Fibroblast of skin of scalp (primary cell): ENCODE measurements at regions not wholly inside any gene's neighbourhood (a gene's known extent, or its start where the extent isn't known, plus 50 kb on each side); places are given as distances from the start of the nearest gene placed in this dataset.

Experiments used
- DNase-seq: peaks from one replicate; pipeline ENCODE4 v3.0.0-alpha.2; 2013

DNA sequence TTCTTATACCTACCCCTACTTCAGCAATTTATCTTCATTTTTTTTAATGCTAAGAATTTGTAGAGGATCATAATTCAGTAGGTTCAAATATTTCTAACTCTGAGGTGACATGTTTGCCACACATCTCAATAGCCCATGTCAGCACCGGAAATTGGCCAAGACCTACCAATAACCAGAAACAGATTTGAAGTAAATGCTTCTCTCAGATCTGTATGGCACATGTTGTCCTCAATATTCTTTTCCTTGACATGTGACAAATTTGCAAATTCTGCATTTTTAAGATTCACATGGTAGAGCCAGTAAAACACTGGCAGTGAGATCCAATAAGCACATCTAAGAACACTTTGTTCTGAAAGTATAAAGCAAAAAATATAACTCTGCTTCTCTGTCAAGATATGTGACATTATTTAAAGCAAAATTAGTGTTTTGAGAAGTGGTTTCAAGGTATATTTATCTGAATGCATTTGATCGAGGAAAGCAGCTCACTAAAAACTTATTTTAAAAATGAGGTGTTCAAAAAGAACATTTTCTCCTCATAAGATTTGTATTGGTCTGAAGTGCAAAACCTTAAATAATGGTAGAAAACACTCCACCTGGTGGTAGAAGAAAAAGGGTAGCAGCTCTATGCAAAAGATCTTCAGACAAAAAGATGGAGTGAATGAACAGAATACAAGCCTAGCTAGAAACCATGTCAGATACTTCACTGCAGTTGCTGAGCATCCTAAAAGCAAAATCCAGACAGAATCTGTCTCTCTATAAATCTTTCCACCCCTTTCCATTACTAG, 513.8 kb upstream of the FAM241A start:
- peak; percentile 42 for DNase-seq

DNA sequence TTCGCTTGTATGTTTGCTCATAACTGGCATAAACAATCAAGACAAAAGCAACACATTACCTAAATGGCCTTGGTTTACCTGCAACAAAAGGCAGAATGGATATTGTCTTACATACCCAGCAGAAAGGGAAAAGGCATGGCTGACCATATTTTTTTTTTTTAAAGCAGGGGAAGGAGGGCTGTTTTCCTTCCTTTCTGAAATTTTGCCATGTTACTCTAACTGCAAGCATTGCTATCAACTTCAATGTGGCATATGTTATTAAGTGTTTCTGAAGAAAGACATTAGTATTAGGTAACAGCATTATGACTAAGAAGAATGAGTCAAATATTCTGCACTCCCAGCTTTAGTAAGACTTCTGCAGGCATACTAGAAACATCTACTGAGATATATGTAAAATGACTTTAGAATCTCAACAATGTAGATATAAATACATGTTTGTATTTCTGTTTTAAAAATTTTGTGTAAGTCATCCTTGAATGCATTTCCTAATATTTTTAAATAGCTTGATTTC, 512.6 kb upstream of the FAM241A start:
- peak; percentile 61 for DNase-seq

DNA sequence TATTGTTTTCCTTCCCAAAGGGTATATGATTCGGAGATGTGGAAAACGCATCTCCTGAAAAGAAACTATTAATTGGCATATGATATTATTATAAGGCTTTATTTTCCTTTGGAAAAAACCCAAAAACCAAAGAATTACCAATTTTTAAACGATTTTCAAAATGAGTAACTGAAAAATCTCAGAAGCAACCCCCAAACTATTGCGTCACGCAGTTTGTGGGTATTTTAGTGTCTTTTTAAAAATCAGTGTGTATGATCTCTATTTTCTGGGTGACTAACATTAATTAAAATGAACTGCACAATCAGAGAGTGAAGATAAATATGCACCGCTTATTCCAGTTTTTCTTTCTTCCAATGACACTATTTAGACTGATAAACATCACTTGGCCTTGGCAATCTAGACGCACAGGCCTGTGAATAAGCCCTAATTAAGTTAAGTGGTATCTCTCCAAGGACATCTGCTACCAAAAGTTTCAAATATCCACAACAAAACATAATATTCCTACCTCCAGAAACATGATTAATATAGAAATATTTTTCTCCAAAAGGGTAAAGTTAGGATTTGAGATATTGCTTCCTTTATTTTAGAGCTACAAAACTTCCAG, 511.5 kb upstream of the FAM241A start:
- no peak for DNase-seq

DNA sequence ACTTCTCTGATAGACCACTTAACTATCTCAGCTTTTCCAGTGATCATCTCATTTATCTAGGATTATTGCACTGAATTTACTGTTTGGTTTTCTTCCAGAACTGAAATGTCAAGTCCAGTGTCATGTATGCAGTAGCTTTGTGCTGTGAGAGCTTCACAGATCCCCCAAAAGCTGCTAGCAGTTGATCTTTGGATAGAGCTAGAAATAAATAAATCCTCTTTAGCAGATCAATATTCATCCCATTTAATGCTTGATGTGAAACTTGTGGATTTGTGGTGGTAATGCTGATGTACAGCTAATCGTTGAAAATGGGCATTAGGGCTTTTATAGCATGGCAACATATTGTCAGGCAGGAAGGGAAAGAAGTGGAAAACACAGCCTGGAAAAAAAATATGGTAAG, 509.6 kb upstream of the FAM241A start:
- no peak for DNase-seq

DNA sequence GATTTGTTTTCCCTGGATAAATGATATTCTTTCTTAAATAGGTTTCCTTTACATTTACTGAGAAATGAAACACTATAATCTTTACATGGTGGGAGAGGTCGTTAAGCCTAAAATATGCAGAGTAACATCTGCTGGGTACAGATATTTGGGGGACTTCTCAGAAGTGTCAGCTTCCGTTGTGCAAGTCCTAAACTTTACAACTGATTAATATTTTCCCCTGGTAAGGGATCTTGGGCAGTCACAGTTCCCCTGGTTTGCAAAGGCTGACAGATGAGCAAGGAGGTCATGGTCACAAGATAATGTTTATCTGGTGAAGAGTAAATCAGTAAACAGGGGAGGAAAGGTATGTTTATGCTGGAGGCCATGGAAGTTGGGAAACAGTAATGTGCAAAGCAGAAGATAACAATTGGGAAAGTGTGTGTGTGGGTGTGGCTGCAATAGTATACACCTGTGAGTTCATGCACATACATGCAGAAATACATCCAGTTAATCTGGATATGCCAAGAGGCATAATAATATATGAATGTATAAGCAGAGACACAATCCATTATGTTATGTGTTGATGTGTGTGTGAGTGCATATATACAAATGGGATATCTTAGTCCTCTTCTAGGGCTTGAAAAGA, 508.2 kb upstream of the FAM241A start:
- DNase-seq, result no peak

DNA sequence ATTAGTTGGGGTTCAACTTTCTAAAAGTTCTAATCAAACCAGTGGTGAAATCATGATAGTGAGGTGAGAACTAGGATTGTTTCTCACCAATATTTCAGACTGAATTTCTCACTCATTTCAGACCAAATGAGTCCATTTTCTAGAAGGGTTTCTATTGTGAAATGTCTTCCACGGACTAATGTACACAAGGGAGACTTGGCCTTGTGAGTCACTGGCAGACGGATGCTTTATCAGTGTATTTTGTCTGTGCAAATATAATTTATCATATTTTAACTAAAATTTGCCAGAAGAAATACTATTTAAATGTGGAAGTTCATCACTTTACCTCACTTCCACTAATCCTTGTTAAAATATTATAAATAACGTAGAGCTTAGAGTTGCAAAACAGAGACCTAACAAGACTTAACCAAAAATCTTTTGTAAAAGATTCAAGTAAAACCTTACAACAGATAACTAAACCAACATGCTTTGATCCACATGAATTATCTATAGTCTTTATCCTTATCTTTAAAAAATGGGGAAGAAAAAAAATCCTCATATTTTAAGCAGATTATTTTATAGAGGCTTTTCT, 506.0 kb upstream of the FAM241A start:
- peak; percentile 34 for DNase-seq

DNA sequence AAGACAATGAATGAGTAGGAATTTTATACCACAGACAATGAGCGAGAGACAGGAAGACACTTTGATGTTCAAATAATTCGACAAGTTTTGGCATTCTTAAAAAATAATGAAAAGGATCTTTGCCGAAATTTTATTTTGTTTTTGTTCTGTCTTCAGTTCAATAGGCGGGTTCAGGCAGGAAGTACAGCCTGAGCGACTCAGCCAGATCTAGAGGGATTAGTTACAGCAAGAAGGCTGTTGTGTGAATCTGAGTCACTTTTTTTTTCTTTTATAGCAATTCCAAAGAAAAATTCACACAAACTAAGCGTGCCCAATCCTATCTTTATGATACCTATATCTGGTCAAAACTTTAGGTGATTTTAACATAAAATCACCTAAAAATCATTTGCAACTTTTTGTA, 505.4 kb upstream of the FAM241A start:
- DNase-seq, result peak; percentile 38

DNA sequence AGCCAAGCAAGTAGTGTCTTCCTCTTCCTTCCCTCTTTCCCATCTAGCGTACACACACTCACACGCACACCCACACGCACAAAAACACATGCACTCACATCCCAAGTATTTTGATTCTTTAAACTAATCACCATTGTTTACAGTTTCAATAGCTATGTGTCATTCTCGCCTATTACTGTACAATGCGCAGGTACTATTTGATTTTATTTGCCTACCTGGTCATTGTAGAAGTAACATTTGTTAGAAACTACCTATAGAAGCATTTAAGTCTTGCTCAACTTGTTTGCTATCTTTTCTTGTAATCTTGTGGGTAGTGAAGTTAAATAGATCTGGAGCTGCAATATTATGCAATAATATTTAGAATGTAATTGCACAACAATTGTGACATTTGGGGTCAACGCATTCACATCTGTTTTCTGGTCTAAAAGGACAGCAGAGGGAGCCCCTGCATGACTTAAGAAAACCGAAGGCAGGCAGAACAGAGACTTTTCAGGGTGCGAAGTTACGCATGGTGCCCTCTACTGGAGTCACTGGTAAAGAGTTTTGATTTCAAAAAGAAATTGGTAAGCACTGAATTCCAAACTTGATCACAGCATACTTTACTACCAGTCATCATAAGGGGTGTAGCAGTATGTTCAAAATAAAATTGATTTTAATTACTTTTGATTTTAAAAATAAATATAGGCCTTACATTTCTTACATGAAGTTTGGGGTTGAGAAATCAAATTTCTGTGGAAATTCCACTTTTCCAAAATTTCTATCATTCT, 503.3 kb upstream of the FAM241A start:
- peak; percentile 89 for DNase-seq

DNA sequence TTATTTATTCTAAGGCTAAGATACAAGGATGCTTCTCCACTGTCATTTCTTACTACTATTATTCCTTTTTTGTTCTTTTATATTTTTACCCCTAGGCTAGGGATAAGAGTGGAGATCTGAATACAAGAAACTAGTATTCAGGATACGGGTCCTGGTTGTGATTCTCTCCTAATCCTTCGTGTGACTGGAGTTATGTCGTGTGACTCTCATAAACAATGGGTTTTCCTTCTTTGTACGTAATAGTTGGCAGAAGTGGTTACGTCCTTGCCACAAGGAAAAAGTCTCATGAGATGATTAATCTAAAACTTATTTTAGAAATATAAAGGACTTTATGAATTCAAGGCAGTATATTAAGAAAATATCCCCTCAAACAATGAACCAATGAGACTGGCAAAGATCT, 497.2 kb upstream of the FAM241A start:
- no peak for DNase-seq

DNA sequence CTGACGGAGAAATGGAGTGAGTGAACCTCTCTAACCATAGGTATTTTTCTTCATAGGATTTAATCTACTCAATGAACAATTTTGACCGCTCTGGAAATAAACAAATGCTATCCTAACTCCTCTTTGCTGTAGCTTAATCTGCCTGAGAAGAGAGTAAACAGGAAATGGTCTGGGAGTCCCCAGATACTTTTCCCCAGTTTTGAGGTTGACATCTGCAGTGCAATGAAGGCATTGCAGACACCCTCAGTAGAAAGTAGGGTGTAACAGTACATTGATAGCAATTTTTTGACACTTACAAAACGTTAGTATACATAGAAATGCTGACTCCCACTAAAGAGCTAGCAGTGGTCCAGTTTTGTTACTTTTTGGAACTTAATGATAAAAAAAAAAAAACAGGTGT, 495.9 kb upstream of the FAM241A start:
- DNase-seq, result no peak

DNA sequence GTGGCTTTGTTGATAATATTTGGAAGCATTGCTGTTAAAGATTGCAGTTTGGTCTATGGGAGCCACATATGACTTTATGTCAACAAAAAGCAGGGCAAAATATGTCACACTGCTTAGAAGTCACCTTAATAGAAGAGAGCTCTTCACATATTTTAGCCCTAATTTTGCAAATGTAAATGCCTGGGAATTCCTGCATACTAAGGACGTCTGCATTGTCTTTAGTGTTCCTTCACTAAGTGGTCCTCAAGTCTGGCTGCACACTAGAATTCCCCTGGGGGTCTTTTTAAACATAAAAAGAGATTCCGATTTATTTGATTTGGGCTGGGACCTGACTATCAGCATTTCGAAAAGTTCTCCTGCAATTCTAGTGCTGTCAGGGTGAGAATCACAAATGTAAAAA, 495.1 kb upstream of the FAM241A start:
- no peak for DNase-seq

DNA sequence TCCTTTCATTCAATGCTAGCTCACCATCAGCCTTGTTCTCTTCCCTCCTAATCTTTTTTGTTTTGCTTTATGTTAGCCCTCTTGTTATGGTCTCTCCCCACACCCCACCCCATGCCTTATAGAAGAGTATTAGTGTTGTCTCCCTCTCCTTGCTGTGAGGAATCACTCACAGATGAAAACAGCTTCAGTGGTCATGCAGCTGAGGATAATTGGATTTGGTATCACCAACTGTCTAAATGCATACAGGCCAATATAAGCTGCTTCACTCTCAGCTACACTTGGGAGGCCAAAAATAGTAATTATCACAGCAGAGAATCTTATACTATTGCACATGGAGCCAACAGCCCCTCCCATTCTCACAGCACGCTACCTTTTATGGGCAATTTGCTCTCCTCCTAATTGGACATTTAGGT, 494.6 kb upstream of the FAM241A start:
- DNase-seq, result no peak

DNA sequence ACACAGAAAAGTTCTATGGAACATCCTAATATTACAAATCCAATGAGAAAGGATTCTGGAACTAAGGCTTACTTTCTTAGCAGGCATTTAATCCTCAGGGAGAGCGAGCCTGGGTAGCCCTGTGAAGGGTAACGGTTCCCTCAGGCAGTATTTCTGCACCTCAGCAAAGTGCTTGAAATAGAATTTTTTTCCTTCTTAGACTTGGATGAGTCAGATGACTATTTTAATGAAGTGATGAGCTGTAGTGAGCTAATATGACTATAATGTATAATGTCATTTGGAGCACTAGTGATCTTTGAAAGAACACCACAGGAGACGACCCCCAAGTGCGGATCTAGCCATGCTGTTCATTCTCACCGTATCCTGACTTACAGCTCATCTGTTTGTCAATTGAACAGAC, 493.0 kb upstream of the FAM241A start:
- peak; percentile 27 for DNase-seq

DNA sequence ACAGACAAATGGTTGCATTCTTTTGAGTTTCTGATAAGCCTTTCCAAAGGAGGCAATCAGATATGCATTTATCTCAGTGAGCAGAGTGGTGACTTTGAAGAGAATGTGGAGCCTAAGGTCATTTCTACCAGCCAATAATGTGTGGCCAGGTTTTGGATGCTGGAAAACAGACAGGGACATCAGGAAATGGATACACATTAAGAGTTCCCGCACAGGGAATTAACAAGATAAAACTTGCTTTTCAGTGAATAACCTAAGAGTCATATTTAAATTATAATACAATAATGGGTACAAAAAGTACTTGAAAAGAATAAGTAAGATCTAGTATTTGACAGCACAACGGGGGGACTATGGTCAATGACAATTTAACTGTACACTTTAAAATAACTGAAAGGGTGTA, 492.3 kb upstream of the FAM241A start:
- no peak for DNase-seq

DNA sequence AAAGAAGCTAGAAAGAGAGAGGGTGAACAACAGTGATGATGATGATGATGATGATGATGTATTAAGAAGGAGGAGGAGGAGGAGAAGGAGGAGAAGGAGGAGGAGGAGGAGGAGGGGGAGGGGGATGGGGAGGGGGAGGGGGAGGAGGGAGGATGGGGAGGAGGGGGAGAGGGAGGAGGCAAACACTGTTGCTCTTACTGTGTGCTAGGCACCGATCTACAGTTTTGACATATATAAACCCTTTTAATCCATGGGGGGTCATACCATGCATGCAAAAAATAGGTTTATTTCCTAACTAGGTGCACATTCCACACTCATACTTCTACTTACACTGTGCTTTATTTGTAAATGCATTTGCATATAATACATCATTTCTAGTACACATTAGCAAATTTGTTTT, 482.8 kb upstream of the FAM241A start:
- DNase-seq, result no peak

DNA sequence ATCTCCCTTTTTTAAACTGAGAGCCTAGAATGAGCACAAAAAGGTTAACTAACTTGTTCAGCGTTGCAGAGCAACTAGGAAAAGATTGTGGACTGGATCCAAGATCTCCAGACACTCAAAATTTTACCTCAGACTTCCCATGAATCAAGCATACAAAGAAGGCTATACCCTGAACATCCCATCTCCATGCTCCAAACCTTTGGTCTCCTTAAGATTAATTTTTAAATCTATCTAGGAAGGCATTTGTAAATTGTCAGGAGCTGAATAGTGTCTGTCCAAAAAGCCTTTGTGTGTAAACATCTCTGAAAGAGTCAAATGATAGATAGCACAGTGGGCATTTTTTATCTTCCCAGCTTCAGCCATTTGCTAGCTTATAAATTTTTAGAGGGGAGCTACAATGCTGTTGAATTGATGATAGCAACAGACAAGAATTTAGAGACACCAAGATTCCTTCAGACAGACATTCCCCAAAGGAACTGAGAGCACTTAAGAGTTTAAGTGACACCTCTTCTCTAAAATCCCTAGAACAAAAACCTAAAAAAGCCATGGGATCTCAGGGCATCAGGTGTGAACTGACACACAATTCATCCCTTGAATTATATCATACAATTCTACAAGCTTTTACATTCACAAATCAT, 480.8 kb upstream of the FAM241A start:
- DNase-seq, result no peak

DNA sequence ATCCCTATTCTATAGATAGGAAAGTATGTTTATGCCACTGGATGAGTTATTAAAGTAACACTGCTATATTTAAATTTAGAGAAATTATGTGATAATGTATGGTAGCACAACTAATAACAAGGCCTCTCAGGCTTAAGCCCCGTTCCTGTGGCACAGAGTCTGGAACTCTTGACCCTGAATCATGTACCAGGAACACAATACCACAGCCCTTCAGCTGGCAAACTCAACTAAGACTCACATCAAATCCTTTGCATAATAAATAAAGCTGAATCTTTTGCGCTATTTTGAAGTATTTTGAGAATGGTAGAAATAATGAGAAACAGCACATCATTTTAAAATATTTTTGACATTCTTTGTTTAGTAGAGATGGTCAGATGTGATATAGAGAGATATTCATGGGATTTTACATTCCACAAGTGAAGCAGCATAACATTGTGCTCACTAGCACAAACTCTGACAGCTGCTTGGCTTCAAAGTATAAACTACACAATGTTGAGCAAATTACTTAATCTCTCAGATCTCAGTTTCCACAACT, 478.4 kb upstream of the FAM241A start:
- peak; percentile 1 for DNase-seq

DNA sequence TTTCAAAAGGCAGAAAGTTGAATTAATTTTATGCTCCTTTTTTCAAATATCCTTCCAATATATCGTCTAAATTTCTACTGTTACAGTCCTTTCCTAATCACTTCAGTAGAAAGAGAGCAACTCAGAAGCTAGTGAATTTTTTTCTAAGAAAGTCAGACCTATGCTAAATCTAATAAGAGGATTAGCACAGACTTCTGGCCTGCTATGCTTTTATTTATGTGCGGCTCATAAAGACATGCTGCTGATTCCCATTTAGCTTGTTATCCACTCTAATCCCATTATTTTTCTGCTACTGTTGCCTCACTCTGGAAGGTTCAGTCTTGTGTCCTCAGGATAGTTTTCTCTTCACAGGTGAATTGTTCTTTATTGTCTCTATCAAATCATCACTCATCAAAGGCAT, 473.5 kb upstream of the FAM241A start:
- DNase-seq, result no peak

DNA sequence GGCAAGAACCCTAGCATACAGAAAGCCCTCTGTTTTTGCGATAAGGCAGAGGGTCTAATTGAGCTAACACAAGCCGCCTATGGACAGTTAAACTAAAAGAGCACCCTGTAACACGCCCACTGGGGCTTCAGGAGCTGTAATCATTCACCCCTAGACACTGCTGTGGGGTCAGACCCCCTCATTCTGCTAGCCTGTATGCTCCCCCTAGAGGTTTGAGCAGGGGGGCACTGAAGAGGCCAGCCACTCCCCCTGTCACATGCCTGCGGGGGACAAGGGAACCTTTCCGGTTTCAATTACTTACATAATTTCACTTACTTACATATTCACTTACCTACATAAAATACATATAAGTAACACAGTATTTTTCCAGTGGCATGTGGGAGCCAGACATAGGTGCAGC, 469.5 kb upstream of the FAM241A start:
- no peak for DNase-seq

DNA sequence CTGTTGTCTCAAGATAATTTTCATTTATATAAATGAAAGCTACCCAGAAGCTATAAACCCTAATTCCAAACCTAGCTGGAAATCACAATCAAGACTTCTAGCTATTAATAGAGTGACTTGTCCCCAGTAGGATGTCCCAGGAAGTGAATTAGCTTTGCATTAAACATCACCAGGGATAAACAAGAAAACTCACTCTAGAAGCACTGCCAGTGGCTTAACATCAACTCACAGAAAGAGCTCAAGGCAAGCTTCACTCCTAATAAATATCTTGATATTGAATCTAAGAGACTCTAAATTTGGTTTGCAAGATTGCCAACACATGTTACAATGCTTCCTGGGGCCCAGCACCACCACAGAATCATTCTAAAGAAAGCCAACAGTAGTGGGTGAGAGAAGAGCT, 468.7 kb upstream of the FAM241A start:
- no peak for DNase-seq

DNA sequence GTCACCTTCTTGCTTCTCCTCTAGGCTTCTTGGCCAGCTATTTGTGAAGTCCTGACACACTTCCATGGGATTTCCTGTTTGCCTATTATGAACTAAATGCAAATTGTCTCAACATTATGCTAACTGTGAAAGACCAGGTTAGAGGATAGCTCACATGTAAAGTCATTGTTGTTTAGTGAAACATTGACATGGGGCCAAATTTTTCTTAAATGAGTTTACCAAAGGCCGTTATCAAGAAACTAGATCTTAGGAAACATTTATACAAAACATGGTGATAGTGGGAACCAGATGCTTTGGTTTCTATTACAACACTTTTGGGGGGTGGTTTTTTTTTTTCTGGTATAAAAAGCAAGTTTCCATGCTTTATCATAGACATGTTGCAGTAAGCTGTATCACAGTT, 466.8 kb upstream of the FAM241A start:
- peak; percentile 41 for DNase-seq

DNA sequence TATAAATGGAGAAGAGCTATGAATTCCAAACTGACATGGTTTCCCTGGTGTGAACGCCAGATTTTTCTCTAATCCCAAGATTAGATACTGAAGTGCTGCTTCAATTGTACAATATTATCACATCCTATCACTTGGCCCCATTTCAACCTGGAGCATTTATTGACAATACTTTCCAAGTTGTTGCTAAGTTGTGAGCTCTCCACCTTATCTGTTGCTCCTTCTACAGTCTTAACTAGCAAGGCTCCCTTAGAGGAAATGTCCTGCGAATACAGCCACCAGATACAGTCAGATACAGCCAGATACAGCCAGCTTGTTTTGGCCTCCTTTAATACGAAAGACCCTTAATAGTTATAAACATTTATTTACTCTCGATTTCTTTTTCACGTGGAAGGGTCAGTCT, 466.3 kb upstream of the FAM241A start:
- no peak for DNase-seq
